ENCODE measurements at regions not wholly inside any gene's neighbourhood (a gene's known extent, or its start where the extent isn't known, plus 50 kb on each side); places are given as distances from the start of the nearest gene placed in this dataset.

GRCh38 chr18:8945514-8945913 lies 157.0 kb upstream of the NDUFV2 start:
- TF ChIP-seq EZH2phosphoT487 (IDR thresholded peaks at IDR 0.05; ENCODE audit: borderline replicate concordance, low read length) (no peak), CTCF (IDR thresholded peaks at IDR 0.05; ENCODE audit: low read depth, low read length, poor library complexity, severe bottlenecking) (no peak)
- H3K27ac ChIP-seq (ENCODE audit: low read depth, low read length) = no peak overlapping the region; the same call in 1 of the 2 replicates
- H3K36me3 ChIP-seq (ENCODE audit: control insufficient read depth, low read length) = no peaks in the 10 kb centered on the region
- H3K9me2 ChIP-seq (replicated peaks; ENCODE audit: control insufficient read depth, low read length) = no peaks in the 10 kb centered on the region
- H3K4me1 ChIP-seq (ENCODE audit: control insufficient read depth, low read length) = peaks cover 78% of the 10 kb centered on the region
- H3F3A ChIP-seq (ENCODE audit: control insufficient read depth, insufficient read depth) = no peaks in the 10 kb centered on the region
- no peaks in the 10 kb centered on the region for H4K20me1 ChIP-seq (ENCODE audit: control insufficient read depth, insufficient read depth, low read depth, low read length)
- H3K4me3 ChIP-seq (ENCODE audit: low read length) = no peak overlapping the region
- no peak overlapping the region for H3K4me2 ChIP-seq (ENCODE audit: low read length)
- no peaks in the 10 kb centered on the region for H3K79me2 ChIP-seq (ENCODE audit: control insufficient read depth, low read length)
- H3K9me3 ChIP-seq (ENCODE audit: control insufficient read depth, insufficient read depth, low read length) = no peaks in the 10 kb centered on the region
- no peaks in the 10 kb centered on the region for H3K27me3 ChIP-seq (ENCODE audit: control insufficient read depth, low read length)

GRCh38 chr18:8946066-8946838 lies 156.2 kb upstream of the NDUFV2 start:
- TF ChIP-seq CTCF (IDR thresholded peaks at IDR 0.05; ENCODE audit: low read depth, low read length, poor library complexity, severe bottlenecking) (no peak), EZH2phosphoT487 (IDR thresholded peaks at IDR 0.05; ENCODE audit: borderline replicate concordance, low read length) (no peak)
- Histone ChIP-seq H3K36me3 (ENCODE audit: control insufficient read depth, low read length) (no peaks in the 10 kb centered on the region), H3K9me2 (replicated peaks; ENCODE audit: control insufficient read depth, low read length) (no peaks in the 10 kb centered on the region), H3K79me2 (ENCODE audit: control insufficient read depth, low read length) (no peaks in the 10 kb centered on the region), H3K27ac (ENCODE audit: low read depth, low read length) (no peak overlapping the region), H3K9me3 (ENCODE audit: control insufficient read depth, insufficient read depth, low read length) (no peaks in the 10 kb centered on the region), H3K4me3 (ENCODE audit: low read length) (no peak overlapping the region), H3K4me2 (ENCODE audit: low read length) (no peak overlapping the region), H3K27me3 (ENCODE audit: control insufficient read depth, low read length) (no peaks in the 10 kb centered on the region), H4K20me1 (ENCODE audit: control insufficient read depth, insufficient read depth, low read depth, low read length) (no peaks in the 10 kb centered on the region), H3K4me1 (ENCODE audit: control insufficient read depth, low read length) (peaks cover 82% of the 10 kb centered on the region), H3F3A (ENCODE audit: control insufficient read depth, insufficient read depth) (no peaks in the 10 kb centered on the region)

GRCh38 chr18:8947566-8947965 lies 154.9 kb upstream of the NDUFV2 start:
- Histone ChIP-seq H3K4me3 (ENCODE audit: low read length) (no peak overlapping the region), H3K79me2 (ENCODE audit: control insufficient read depth, low read length) (no peaks in the 10 kb centered on the region), H3F3A (ENCODE audit: control insufficient read depth, insufficient read depth) (no peaks in the 10 kb centered on the region), H3K27me3 (ENCODE audit: control insufficient read depth, low read length) (no peaks in the 10 kb centered on the region), H3K4me2 (ENCODE audit: low read length) (no peak overlapping the region), H3K36me3 (ENCODE audit: control insufficient read depth, low read length) (no peaks in the 10 kb centered on the region; the same call in 1 of the 2 replicates), H3K4me1 (ENCODE audit: control insufficient read depth, low read length) (peaks cover 83% of the 10 kb centered on the region), H3K9me3 (ENCODE audit: control insufficient read depth, insufficient read depth, low read length) (no peaks in the 10 kb centered on the region), H3K9me2 (replicated peaks; ENCODE audit: control insufficient read depth, low read length) (no peaks in the 10 kb centered on the region), H4K20me1 (ENCODE audit: control insufficient read depth, insufficient read depth, low read depth, low read length) (no peaks in the 10 kb centered on the region), H3K27ac (ENCODE audit: low read depth, low read length) (no peak overlapping the region)
- no peak for TF ChIP-seq CTCF (IDR thresholded peaks at IDR 0.05; ENCODE audit: low read depth, low read length, poor library complexity, severe bottlenecking)
- no peak for TF ChIP-seq EZH2phosphoT487 (IDR thresholded peaks at IDR 0.05; ENCODE audit: borderline replicate concordance, low read length)
